Endothelial cell of umbilical vein (primary cell): ENCODE measurements at regions not wholly inside any gene's neighbourhood (a gene's known extent, or its start where the extent isn't known, plus 50 kb on each side); places are given as distances from the start of the nearest gene placed in this dataset.

ENCODE experiments used
- CTCF ChIP-seq, 2 donors: IDR thresholded peaks; 1 replicate in 1 of 2; 2 replicates in 1 of 2; pipeline ENCODE4 v1.5.1; 2011; ENCODE audit warnings: low read length in 2 of 2, mild to moderate bottlenecking in 2 of 2, moderate library complexity in 2 of 2, control low read depth in 1 of 2, inconsistent platforms in 1 of 2, low read depth in 1 of 2; ENCODE audit not compliant: insufficient read depth in 1 of 2; ENCODE audit errors: extremely low read depth in 1 of 2
- GATA2 ChIP-seq: IDR thresholded peaks from 2 replicates; pipeline ENCODE4 v1.7.0; 2011; ENCODE audit warnings: low read depth, mild to moderate bottlenecking, moderate library complexity, mixed read lengths, low read length; ENCODE audit not compliant: insufficient read length, insufficient read depth
- POLR2A ChIP-seq: IDR thresholded peaks from 2 replicates; pipeline ENCODE4 v1.6.1; 2012; ENCODE audit warnings: low read depth, mild to moderate bottlenecking, control low read depth, low read length
- POLR2AphosphoS5 ChIP-seq: IDR thresholded peaks from 2 replicates; pipeline ENCODE4 v1.6.1; 2012; ENCODE audit warnings: low read depth, mild to moderate bottlenecking, control low read depth, low read length, moderate library complexity; ENCODE audit not compliant: insufficient read depth

GRCh38 chr13:90120026-90120425 is 1227.5 kb upstream of the MIR17HG start:
- no peak for TF ChIP-seq CTCF (IDR thresholded peaks at IDR 0.05; ENCODE audit: extremely low read depth in 1 of 2, insufficient read depth in 1 of 2, low read depth in 1 of 2, low read length in 2 of 2)
- TF ChIP-seq POLR2A: no peak
- TF ChIP-seq POLR2AphosphoS5: no peak
- TF ChIP-seq GATA2: no peak
